ENCODE measurements at regions not wholly inside any gene's neighbourhood (a gene's known extent, or its start where the extent isn't known, plus 50 kb on each side); places are given as distances from the start of the nearest gene placed in this dataset.

DNA sequence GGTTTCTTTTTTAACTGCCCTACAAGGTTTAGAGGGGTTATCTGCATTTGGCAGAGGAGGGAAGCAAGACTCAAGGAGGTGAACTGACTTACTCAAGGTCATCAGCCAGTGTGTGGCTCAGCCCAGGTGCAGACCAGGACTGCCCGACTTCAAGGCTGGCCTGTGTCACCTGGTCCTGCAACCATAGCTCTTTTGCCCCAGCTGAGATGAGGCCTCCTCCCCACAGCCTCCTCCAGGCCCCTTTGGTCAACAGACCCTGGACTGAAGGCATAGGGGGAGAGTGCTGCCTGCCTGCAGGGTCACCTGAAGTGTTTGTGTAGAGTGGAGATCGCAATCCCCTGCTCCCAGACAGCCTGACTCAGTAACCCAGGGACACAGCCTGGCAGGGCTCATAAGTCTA, 168.5 kb upstream of the GLI2 start:
- Histone ChIP-seq H3K9me3 (no peaks in the 10 kb centered on the region), H3K36me3 (no peaks in the 10 kb centered on the region), H3K27me3 (replicated peaks; ENCODE audit: insufficient read depth) (no peaks in the 10 kb centered on the region), H3K4me1 (replicated peaks) (no peaks in the 10 kb centered on the region), H3K4me3 (no peak overlapping the region), H3K27ac (no peak overlapping the region)
- intact Hi-C loops (cut with DNase I): no loop called here
- TF ChIP-seq, protein P1, sequence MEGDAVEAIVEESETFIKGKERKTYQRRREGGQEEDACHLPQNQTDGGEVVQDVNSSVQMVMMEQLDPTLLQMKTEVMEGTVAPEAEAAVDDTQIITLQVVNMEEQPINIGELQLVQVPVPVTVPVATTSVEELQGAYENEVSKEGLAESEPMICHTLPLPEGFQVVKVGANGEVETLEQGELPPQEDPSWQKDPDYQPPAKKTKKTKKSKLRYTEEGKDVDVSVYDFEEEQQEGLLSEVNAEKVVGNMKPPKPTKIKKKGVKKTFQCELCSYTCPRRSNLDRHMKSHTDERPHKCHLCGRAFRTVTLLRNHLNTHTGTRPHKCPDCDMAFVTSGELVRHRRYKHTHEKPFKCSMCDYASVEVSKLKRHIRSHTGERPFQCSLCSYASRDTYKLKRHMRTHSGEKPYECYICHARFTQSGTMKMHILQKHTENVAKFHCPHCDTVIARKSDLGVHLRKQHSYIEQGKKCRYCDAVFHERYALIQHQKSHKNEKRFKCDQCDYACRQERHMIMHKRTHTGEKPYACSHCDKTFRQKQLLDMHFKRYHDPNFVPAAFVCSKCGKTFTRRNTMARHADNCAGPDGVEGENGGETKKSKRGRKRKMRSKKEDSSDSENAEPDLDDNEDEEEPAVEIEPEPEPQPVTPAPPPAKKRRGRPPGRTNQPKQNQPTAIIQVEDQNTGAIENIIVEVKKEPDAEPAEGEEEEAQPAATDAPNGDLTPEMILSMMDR (IDR thresholded peaks at IDR 0.05): no peak
- no peak for TF ChIP-seq POLR2A (IDR thresholded peaks at IDR 0.05)
- TF ChIP-seq POLR2AphosphoS5 (IDR thresholded peaks at IDR 0.05): no peak
- DNase-seq (ENCODE audit: low spot score): no peak
- 83% methylated on average over 2 of the region's 2 CpGs for WGBS

DNA sequence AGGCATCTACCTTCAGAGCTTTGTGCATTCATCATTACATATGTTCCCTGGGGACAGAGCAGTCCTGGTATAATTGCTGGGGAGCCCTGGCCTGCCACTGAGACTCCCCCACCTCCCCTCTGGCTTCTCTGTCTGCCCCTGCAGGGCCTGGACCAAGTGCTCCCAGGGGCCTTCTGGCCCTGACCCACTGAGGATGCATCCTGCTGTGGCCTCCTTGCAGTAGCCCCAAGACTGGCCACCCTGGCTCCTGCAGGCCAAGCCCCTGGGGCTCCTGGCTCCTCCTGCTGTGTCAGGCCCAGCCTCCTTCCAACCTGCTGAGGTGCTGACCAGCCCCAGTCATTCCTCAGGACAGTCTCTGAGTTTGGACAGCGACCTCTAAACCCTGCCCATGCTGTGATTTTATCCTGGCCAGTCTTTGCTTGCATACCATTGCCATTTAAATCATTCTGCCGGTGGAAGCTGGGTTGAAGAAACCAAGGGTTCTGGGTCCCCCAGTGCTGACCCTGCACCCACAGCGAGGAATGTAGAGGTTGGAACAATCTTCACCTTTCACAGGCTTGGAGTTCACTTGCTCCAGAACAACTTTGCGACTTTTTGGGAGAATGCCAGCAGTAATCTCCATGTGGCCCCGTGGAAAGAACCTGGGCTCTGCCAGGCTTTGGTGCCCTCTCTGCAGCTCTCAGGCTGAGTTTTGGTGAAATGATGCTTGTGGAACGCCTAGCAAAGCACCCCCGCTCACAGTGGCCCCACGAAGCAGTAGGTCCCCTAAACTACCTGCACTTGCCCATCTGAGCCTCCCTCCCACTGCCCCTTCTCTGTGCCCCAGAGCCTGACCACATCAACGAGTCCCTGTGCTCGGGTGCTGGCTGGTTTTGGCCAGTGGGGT, 167.3 kb upstream of the GLI2 start:
- no peaks in the 10 kb centered on the region for H3K27me3 ChIP-seq (replicated peaks; ENCODE audit: insufficient read depth)
- no peak overlapping the region for H3K4me3 ChIP-seq
- TF ChIP-seq, protein P1 (IDR thresholded peaks at IDR 0.05): no peak
- TF ChIP-seq POLR2AphosphoS5 (IDR thresholded peaks at IDR 0.05): no peak
- TF ChIP-seq POLR2A (IDR thresholded peaks at IDR 0.05): no peak
- H3K4me1 ChIP-seq (replicated peaks): no peaks in the 10 kb centered on the region
- 76% methylated on average over 10 of the region's 10 CpGs for WGBS
- DNase-seq (ENCODE audit: low spot score): no peak
- H3K9me3 ChIP-seq: no peaks in the 10 kb centered on the region
- no peaks in the 10 kb centered on the region for H3K36me3 ChIP-seq
- intact Hi-C loops (cut with DNase I): no loop called here
- H3K27ac ChIP-seq: no peak overlapping the region

DNA sequence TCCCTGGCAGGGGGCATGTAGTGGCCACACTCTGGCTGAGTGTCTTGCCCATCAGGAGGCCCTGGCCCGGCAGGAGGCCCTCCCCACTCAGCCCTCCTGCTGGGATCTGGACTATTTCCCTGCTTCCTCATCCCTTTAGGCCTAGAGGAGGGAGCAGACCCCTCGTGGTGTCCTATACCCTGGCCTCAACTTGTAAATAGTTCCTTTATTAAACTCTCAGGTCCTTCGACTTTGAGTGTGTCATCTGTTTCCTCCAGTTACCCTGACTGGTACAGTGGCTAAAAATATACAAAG, 166.7 kb upstream of the GLI2 start:
- H3K9me3 ChIP-seq: no peaks in the 10 kb centered on the region
- TF ChIP-seq, protein P1 (IDR thresholded peaks at IDR 0.05): no peak
- TF ChIP-seq POLR2AphosphoS5 (IDR thresholded peaks at IDR 0.05) (no peak), POLR2A (IDR thresholded peaks at IDR 0.05) (no peak)
- intact Hi-C loops (cut with DNase I): no loop called here
- 70% methylated on average over 3 of the region's 3 CpGs for WGBS
- H3K4me3 ChIP-seq: no peak overlapping the region
- DNase-seq (ENCODE audit: low spot score): no peak
- H3K4me1 ChIP-seq (replicated peaks): no peaks in the 10 kb centered on the region
- no peaks in the 10 kb centered on the region for H3K27me3 ChIP-seq (replicated peaks; ENCODE audit: insufficient read depth)
- no peaks in the 10 kb centered on the region for H3K36me3 ChIP-seq
- no peak overlapping the region for H3K27ac ChIP-seq

DNA sequence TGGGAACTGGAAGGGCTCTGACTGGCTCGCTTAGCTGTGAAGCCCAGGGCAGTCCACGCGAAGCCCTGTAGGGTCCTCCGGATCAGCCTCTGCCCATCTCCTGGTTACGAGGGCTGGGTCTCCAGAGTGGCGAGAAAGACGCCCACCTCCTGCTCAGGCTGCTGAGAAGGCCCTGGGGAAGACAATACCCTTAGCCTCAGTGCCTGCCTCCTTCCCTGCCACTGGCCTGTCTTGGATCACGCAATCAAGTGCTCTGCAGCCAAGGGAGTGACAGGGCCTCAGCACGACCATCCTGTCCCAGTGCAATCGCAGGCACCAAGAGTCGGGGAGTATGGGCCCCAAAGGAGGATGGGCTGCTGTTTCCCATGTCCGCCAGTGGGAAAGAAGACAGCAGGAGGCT, 165.7 kb upstream of the GLI2 start:
- Histone ChIP-seq H3K9me3 (no peaks in the 10 kb centered on the region), H3K4me3 (no peak overlapping the region), H3K27me3 (replicated peaks; ENCODE audit: insufficient read depth) (no peaks in the 10 kb centered on the region), H3K4me1 (replicated peaks) (no peaks in the 10 kb centered on the region), H3K36me3 (no peaks in the 10 kb centered on the region), H3K27ac (no peak overlapping the region)
- intact Hi-C loops (cut with DNase I): no loop called here
- no peak for TF ChIP-seq POLR2AphosphoS5 (IDR thresholded peaks at IDR 0.05)
- TF ChIP-seq POLR2A (IDR thresholded peaks at IDR 0.05): no peak
- TF ChIP-seq, protein P1 (IDR thresholded peaks at IDR 0.05): no peak
- 95% methylated on average over 12 of the region's 12 CpGs for WGBS
- no peak for DNase-seq (ENCODE audit: low spot score)

DNA sequence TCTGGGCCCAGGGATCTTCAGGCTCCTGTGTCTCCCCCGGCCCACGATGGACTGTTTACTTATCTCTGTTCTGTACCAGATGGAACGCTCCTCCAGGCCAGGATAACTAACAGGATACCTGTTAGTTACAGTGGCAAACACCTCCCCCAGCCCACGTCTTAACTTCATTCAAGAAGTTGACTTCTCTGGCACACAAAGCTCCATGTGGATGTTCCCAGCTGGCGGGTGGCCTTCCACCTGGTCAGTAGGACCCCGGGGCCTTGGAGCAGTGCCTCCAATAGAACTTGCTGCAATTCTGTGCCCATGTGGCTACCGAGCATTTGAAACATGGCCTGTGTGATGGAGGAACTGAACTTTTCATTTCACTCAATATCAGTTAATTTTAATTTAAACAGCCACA, 165.1 kb upstream of the GLI2 start:
- H3K9me3 ChIP-seq: no peaks in the 10 kb centered on the region
- no peaks in the 10 kb centered on the region for H3K36me3 ChIP-seq
- no peaks in the 10 kb centered on the region for H3K4me1 ChIP-seq (replicated peaks)
- 86% methylated on average over 7 of the region's 7 CpGs for WGBS
- DNase-seq (ENCODE audit: low spot score): no peak
- intact Hi-C loops (cut with DNase I): no loop called here
- no peak overlapping the region for H3K4me3 ChIP-seq
- no peaks in the 10 kb centered on the region for H3K27me3 ChIP-seq (replicated peaks; ENCODE audit: insufficient read depth)
- no peak overlapping the region for H3K27ac ChIP-seq
- TF ChIP-seq, protein P1 (IDR thresholded peaks at IDR 0.05): no peak
- TF ChIP-seq POLR2A (IDR thresholded peaks at IDR 0.05) (no peak), POLR2AphosphoS5 (IDR thresholded peaks at IDR 0.05) (no peak)
